Spleen (tissue), 7 donors: ENCODE measurements at regions not wholly inside any gene's neighbourhood (a gene's known extent, or its start where the extent isn't known, plus 50 kb on each side); places are given as distances from the start of the nearest gene placed in this dataset.

Source experiments
- CTCF ChIP-seq, 11 experiments: fragments of 200-600 bp in 7 of 11; fragments of 450-650 bp in 4 of 11; sonication (generic) in 4 of 11; IDR thresholded peaks in 8 of 11; conservative IDR thresholded peaks in 3 of 11; 1 replicate in 7 of 11; 2 replicates in 4 of 11; pipeline versions ENCODE4 v1.4.0 to v1.8.0; 2016 to 2021; ENCODE audit warnings: antibody characterized with exemption in 11 of 11, inconsistent platforms in 4 of 11, mild to moderate bottlenecking in 1 of 11
- POLR2A ChIP-seq, 3 donors: fragments of 450-650 bp; IDR thresholded peaks; one replicate each; pipeline ENCODE4 v1.5.1; 2017; ENCODE audit warnings: antibody characterized with exemption in 3 of 3, mild to moderate bottlenecking in 1 of 3
- POLR2AphosphoS5 ChIP-seq, 3 donors: sonication (generic); formaldehyde crosslinking; IDR thresholded peaks; one replicate each; pipeline ENCODE4 v1.5.1; 2017; ENCODE audit warnings: antibody characterized with exemption in 3 of 3
- donor health status: DM: no; HTN: no; CAD: no; lungs with moderate emphysema.
- donor health status: DM: no; HTN: no; CAD: no.
- donor health status: DM: no; HTN: no; CAD: no.

GRCh38 chr11:128216198-128216597, 371.2 kb downstream of the ETS1 start:
- TF ChIP-seq CTCF (IDR thresholded peaks at IDR 0.05 in 8 of 11, conservative IDR thresholded peaks at IDR 0.05 in 3 of 11) (no peak), POLR2AphosphoS5 (IDR thresholded peaks at IDR 0.05) (no peak), POLR2A (IDR thresholded peaks at IDR 0.05) (no peak)
